ENCODE measurements at regions not wholly inside any gene's neighbourhood (a gene's known extent, or its start where the extent isn't known, plus 50 kb on each side); places are given as distances from the start of the nearest gene placed in this dataset.
A peak's percentile ranks its signal among the peaks of the same experiment; 100 is the strongest.

GRCh38 chr12:115343601-115344000 lies 659.6 kb upstream of the TBX3 start:
- CTCF ChIA-PET: no interaction called here
- POLR2A ChIA-PET (ENCODE audit: unreplicated experiment): no interaction called here
- no peaks in the 10 kb centered on the region for H3K9me3 ChIP-seq (ENCODE audit: low read length)
- H3F3A ChIP-seq (ENCODE audit: low read length, unreplicated experiment): no peaks in the 10 kb centered on the region
- no peak overlapping the region for H3K4me2 ChIP-seq (ENCODE audit: low read length)
- BruUV-seq (replicated peaks): no TSS peak
- no peak overlapping the region for H3K9ac ChIP-seq (ENCODE audit: low read length)
- TF ChIP-seq CTCF (conservative IDR thresholded peaks at IDR 0.05; ENCODE audit: low read depth, low read length): no peak
- TF ChIP-seq EZH2 (IDR thresholded peaks at IDR 0.05; ENCODE audit: low read length, unreplicated experiment): no peak
- no peak for TF ChIP-seq EZH2phosphoT487 (IDR thresholded peaks at IDR 0.05; ENCODE audit: borderline replicate concordance, low read length)
- no peaks in the 10 kb centered on the region for H3K27me3 ChIP-seq (ENCODE audit: low read length)
- H3K4me1 ChIP-seq (ENCODE audit: insufficient read depth, low read length): peaks cover 28% of the 10 kb centered on the region
- no peak for ATAC-seq
- no peaks in the 10 kb centered on the region for H3K9me2 ChIP-seq (replicated peaks; ENCODE audit: low read length)
- no peak overlapping the region for H3K4me3 ChIP-seq (ENCODE audit: low read length)
- intact Hi-C loops (cut with micrococcal nuclease): loop anchor here (5.0 kb wide), 1 partner anchor 426 kb away; no protein-coding TSS in a partner anchor
- H3K79me2 ChIP-seq (ENCODE audit: low read length): no peaks in the 10 kb centered on the region
- no peak overlapping the region for H3K27ac ChIP-seq (ENCODE audit: low read length)
- DNase-seq: no peak
- no peak overlapping the region for H2AFZ ChIP-seq (ENCODE audit: low read length)
- no peaks in the 10 kb centered on the region for H4K20me1 ChIP-seq (ENCODE audit: low read length)
- H3K36me3 ChIP-seq (ENCODE audit: low read depth, low read length): no peaks in the 10 kb centered on the region

- H3F3A ChIP-seq (ENCODE audit: low read length, unreplicated experiment): no peaks in the 10 kb centered on the region
- no peak for TF ChIP-seq EZH2phosphoT487 (IDR thresholded peaks at IDR 0.05; ENCODE audit: borderline replicate concordance, low read length)
- TF ChIP-seq CTCF (conservative IDR thresholded peaks at IDR 0.05; ENCODE audit: low read depth, low read length): no peak
- no peak for TF ChIP-seq EZH2 (IDR thresholded peaks at IDR 0.05; ENCODE audit: low read length, unreplicated experiment)
- H3K4me2 ChIP-seq (ENCODE audit: low read length): no peak overlapping the region
- no peaks in the 10 kb centered on the region for H3K9me3 ChIP-seq (ENCODE audit: low read length)
- ChIA-PET CTCF (no interaction called here), POLR2A (ENCODE audit: unreplicated experiment) (no interaction called here)
- DNase-seq: no peak
- no peak for ATAC-seq
- intact Hi-C loops (cut with micrococcal nuclease): loop anchor here (5.0 kb wide), 1 partner anchor 426 kb away; no protein-coding TSS in a partner anchor
- no peaks in the 10 kb centered on the region for H3K36me3 ChIP-seq (ENCODE audit: low read depth, low read length)
- H2AFZ ChIP-seq (ENCODE audit: low read length): no peak overlapping the region
- H3K79me2 ChIP-seq (ENCODE audit: low read length): no peaks in the 10 kb centered on the region
- no peak overlapping the region for H3K27ac ChIP-seq (ENCODE audit: low read length)
- no peaks in the 10 kb centered on the region for H4K20me1 ChIP-seq (ENCODE audit: low read length)
- no peak overlapping the region for H3K9ac ChIP-seq (ENCODE audit: low read length)
- peaks cover 33% of the 10 kb centered on the region for H3K4me1 ChIP-seq (ENCODE audit: insufficient read depth, low read length)
- no TSS peak for BruUV-seq (replicated peaks)
- no peaks in the 10 kb centered on the region for H3K9me2 ChIP-seq (replicated peaks; ENCODE audit: low read length)
- H3K4me3 ChIP-seq (ENCODE audit: low read length): no peak overlapping the region
- H3K27me3 ChIP-seq (ENCODE audit: low read length): no peaks in the 10 kb centered on the region
These were observed 659.0 kb upstream of the TBX3 start for GRCh38 chr12:115343008-115343407.

DNA sequence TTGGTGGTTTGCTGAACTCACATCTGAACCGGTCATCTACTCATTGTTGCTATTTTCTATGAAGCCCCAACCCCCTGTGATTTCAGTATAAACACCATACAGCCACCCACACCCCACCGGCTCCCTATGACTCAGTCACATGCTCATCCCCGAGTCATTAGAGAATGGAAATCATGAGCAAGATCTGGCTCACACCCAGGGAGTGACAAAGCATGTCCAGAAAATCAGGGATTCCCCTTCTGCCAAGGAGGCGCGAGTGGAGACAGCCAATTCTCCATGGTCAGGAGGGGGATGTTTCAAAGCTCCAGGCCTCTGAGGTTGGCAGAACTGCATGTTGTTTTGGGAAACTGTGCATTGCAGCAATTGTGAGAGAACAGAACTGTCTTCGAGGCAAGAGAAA lies 657.5 kb upstream of the TBX3 start:
- Histone ChIP-seq H3K4me2 (ENCODE audit: low read length) (peak overlapping the region; percentile 55), H3F3A (ENCODE audit: low read length, unreplicated experiment) (no peaks in the 10 kb centered on the region), H3K27ac (ENCODE audit: low read length) (peak overlapping the region; percentile 90), H3K9me3 (ENCODE audit: low read length) (no peaks in the 10 kb centered on the region), H4K20me1 (ENCODE audit: low read length) (no peaks in the 10 kb centered on the region), H2AFZ (ENCODE audit: low read length) (0 out of 2 replicates have a peak overlapping the region, but pooled peaks have one; percentile 47), H3K27me3 (ENCODE audit: low read length) (no peaks in the 10 kb centered on the region), H3K4me3 (ENCODE audit: low read length) (no peak overlapping the region), H3K4me1 (ENCODE audit: insufficient read depth, low read length) (peaks cover 45% of the 10 kb centered on the region), H3K36me3 (ENCODE audit: low read depth, low read length) (no peaks in the 10 kb centered on the region), H3K79me2 (ENCODE audit: low read length) (no peaks in the 10 kb centered on the region), H3K9me2 (replicated peaks; ENCODE audit: low read length) (no peaks in the 10 kb centered on the region), H3K9ac (ENCODE audit: low read length) (peak overlapping the region; percentile 75)
- ChIA-PET CTCF (interaction anchor here (0.7 kb wide), 1 partner anchor 657 kb away, joined by 3 read pairs; no protein-coding TSS in a partner anchor), POLR2A (ENCODE audit: unreplicated experiment) (no interaction called here)
- BruUV-seq (replicated peaks): no TSS peak
- DNase-seq (peak; percentile 99), ATAC-seq (peak; percentile 79)
- intact Hi-C loops (cut with micrococcal nuclease): loop anchor here (1.0 to 5.0 kb wide), 3 partner anchors 13 to 673 kb away; no protein-coding TSS in a partner anchor
- TF ChIP-seq CTCF (conservative IDR thresholded peaks at IDR 0.05; ENCODE audit: low read depth, low read length) (no peak), EZH2phosphoT487 (IDR thresholded peaks at IDR 0.05; ENCODE audit: borderline replicate concordance, low read length) (no peak), EZH2 (IDR thresholded peaks at IDR 0.05; ENCODE audit: low read length, unreplicated experiment) (no peak)
